ENCODE measurements at regions not wholly inside any gene's neighbourhood (a gene's known extent, or its start where the extent isn't known, plus 50 kb on each side); places are given as distances from the start of the nearest gene placed in this dataset.

DNA sequence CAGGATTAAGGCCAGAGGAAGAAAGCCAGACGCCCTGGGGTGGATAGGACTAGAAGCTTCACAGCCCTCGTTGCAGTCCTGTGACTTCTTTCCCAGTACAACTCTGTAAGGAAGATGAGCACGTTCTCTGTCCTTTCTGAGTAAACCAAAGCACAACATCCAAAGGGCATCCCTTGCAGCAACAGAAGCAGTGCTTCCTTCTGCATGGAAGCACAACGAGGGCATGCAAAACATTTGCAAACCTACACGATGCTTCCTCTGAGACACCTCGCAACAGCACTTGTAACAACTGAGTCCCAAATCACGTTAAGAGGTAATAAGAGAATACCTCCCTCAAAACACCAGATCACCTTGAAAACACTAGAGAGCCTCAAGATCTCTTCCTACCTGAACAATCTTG lies 335.7 kb upstream of the RASGEF1B start:
- TF ChIP-seq, protein P1, sequence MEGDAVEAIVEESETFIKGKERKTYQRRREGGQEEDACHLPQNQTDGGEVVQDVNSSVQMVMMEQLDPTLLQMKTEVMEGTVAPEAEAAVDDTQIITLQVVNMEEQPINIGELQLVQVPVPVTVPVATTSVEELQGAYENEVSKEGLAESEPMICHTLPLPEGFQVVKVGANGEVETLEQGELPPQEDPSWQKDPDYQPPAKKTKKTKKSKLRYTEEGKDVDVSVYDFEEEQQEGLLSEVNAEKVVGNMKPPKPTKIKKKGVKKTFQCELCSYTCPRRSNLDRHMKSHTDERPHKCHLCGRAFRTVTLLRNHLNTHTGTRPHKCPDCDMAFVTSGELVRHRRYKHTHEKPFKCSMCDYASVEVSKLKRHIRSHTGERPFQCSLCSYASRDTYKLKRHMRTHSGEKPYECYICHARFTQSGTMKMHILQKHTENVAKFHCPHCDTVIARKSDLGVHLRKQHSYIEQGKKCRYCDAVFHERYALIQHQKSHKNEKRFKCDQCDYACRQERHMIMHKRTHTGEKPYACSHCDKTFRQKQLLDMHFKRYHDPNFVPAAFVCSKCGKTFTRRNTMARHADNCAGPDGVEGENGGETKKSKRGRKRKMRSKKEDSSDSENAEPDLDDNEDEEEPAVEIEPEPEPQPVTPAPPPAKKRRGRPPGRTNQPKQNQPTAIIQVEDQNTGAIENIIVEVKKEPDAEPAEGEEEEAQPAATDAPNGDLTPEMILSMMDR (IDR thresholded peaks at IDR 0.05) = no peak
- no peak for TF ChIP-seq POLR2AphosphoS5 (IDR thresholded peaks at IDR 0.05)

Data from transverse colon (tissue), 4 donors.